Ascending aorta (tissue), 2 donors: ENCODE measurements at regions not wholly inside any gene's neighbourhood (a gene's known extent, or its start where the extent isn't known, plus 50 kb on each side); places are given as distances from the start of the nearest gene placed in this dataset.
"Not testable (repeated sequence)": the region's sequence is repeated elsewhere in the genome, so short reads cannot be mapped to it uniquely, and the experiment has no call there.

Experiments used
- DNase-seq, 2 donors: peaks; one replicate each; pipeline ENCODE4 v3.0.0-alpha.2; 2019; ENCODE audit warnings: low spot score in 2 of 2
- H3K27ac ChIP-seq, 2 donors: fragments of 200-600 bp; sonication (generic); one replicate each; pipeline ENCODE4 v1.5.1; 2016 to 2017; ENCODE audit warnings: mild to moderate bottlenecking in 1 of 2
- H3K27me3 ChIP-seq: fragments of 200-600 bp; sonication (generic); one replicate; pipeline ENCODE4 v1.5.1; 2017
- H3K36me3 ChIP-seq, 2 donors: fragments of 200-600 bp; sonication (generic); one replicate each; pipeline ENCODE4 v1.5.1; 2016
- H3K4me1 ChIP-seq, 2 donors: fragments of 200-600 bp; sonication (generic); one replicate each; pipeline ENCODE4 v1.5.1; 2016 to 2017; ENCODE audit warnings: mild to moderate bottlenecking in 1 of 2
- H3K4me3 ChIP-seq, 2 donors: fragments of 200-600 bp; sonication (generic); one replicate each; pipeline ENCODE4 v1.5.1; 2016 to 2017; ENCODE audit warnings: mild to moderate bottlenecking in 1 of 2
- H3K9me3 ChIP-seq, 2 donors: fragments of 200-600 bp; sonication (generic); one replicate each; pipeline ENCODE4 v1.5.1; 2016
- CTCF ChIP-seq, 3 experiments: fragments of 200-600 bp in 2 of 3; fragments of 450-650 bp in 1 of 3; sonication (generic) in 2 of 3; IDR thresholded peaks; one replicate each; pipeline ENCODE4 v1.5.1; 2016 to 2019; ENCODE audit warnings: antibody characterized with exemption in 3 of 3, mild to moderate bottlenecking in 1 of 3, moderate library complexity in 1 of 3
- intact Hi-C: fragments of 100-400 bp; cut with DNase I; formaldehyde crosslinking; loops from one replicate; pipeline ENCODE4 v1.15.1; 2023

GRCh38 chr4:138374947-138375346 lies 132.8 kb upstream of the SLC7A11 start:
- Histone ChIP-seq H3K27me3 (no peaks in the 10 kb centered on the region), H3K4me1 (no peaks in the 10 kb centered on the region), H3K27ac (no peak overlapping the region), H3K9me3 (peaks cover 5 to 22% of the 10 kb centered on the region in 2 donors), H3K4me3 (no peak overlapping the region), H3K36me3 (no peaks in the 10 kb centered on the region)
- intact Hi-C loops, result no loop called here
- TF ChIP-seq CTCF (IDR thresholded peaks at IDR 0.05), result no peak
- no peak for DNase-seq

GRCh38 chr4:138367942-138368341 lies 125.8 kb upstream of the SLC7A11 start:
- Histone ChIP-seq H3K4me3 (no peak overlapping the region), H3K27me3 (no peaks in the 10 kb centered on the region), H3K27ac (no peak overlapping the region), H3K36me3 (no peaks in the 10 kb centered on the region), H3K9me3 (no peaks in the 10 kb centered on the region), H3K4me1 (no peaks in the 10 kb centered on the region)
- no peak for DNase-seq
- intact Hi-C loops, result no loop called here
- no peak for TF ChIP-seq CTCF (IDR thresholded peaks at IDR 0.05)

- H3K4me1 ChIP-seq, H3K27me3 ChIP-seq, H3K36me3 ChIP-seq, intact Hi-C loops, DNase-seq, H3K27ac ChIP-seq, H3K9me3 ChIP-seq, H3K4me3 ChIP-seq: not testable (repeated sequence)
Observed at GRCh38 chr4:138352446-138352845, 110.3 kb upstream of the SLC7A11 start.

- intact Hi-C loops, result no loop called here
- DNase-seq, result no peak
Observed at GRCh38 chr4:138348055-138348454, 105.9 kb upstream of the SLC7A11 start.

GRCh38 chr4:138347561-138347960 lies 105.4 kb upstream of the SLC7A11 start:
- no peak for DNase-seq
- Histone ChIP-seq H3K36me3 (no peaks in the 10 kb centered on the region), H3K9me3 (no peaks in the 10 kb centered on the region), H3K4me3 (no peak overlapping the region), H3K27ac (no peak overlapping the region), H3K27me3 (no peaks in the 10 kb centered on the region), H3K4me1 (no peaks in the 10 kb centered on the region)
- intact Hi-C loops, result no loop called here
- no peak for TF ChIP-seq CTCF (IDR thresholded peaks at IDR 0.05)

More at GRCh38 chr4:138348055-138348454, 105.9 kb upstream of the SLC7A11 start:
- Histone ChIP-seq H3K36me3 (no peaks in the 10 kb centered on the region), H3K27me3 (no peaks in the 10 kb centered on the region), H3K9me3 (no peaks in the 10 kb centered on the region), H3K4me3 (no peak overlapping the region), H3K27ac (no peak overlapping the region), H3K4me1 (no peaks in the 10 kb centered on the region)
- TF ChIP-seq CTCF (IDR thresholded peaks at IDR 0.05), result no peak

- intact Hi-C loops, result no loop called here
- no peak for TF ChIP-seq CTCF (IDR thresholded peaks at IDR 0.05)
Observed at GRCh38 chr4:138344851-138345250, 102.7 kb upstream of the SLC7A11 start.

More at GRCh38 chr4:138344851-138345250, 102.7 kb upstream of the SLC7A11 start:
- H3K27me3 ChIP-seq, result no peaks in the 10 kb centered on the region
- H3K9me3 ChIP-seq, result no peaks in the 10 kb centered on the region
- H3K27ac ChIP-seq, result no peak overlapping the region
- no peak overlapping the region for H3K4me3 ChIP-seq
- H3K4me1 ChIP-seq, result no peaks in the 10 kb centered on the region
- no peak for DNase-seq
- H3K36me3 ChIP-seq, result no peaks in the 10 kb centered on the region
